HG02678 (cell line): ENCODE measurements at regions not wholly inside any gene's neighbourhood (a gene's known extent, or its start where the extent isn't known, plus 50 kb on each side); places are given as distances from the start of the nearest gene placed in this dataset.
"Not testable (repeated sequence)": the region's sequence is repeated elsewhere in the genome, so short reads cannot be mapped to it uniquely, and the experiment has no call there.

Experiments
- ATAC-seq: cut with Tn5 transposase; IDR thresholded peaks from one replicate; pipeline ENCODE4 v1.9.1; 2021; ENCODE audit warnings: mild to moderate bottlenecking, moderate library complexity; ENCODE audit not compliant: unreplicated experiment

GRCh38 chr5:81830596-81830995, 79.7 kb upstream of the SSBP2 start:
- ATAC-seq, result peak; percentile 52

- ATAC-seq, result no peak
Measured at GRCh38 chr5:81829242-81829641, 78.3 kb upstream of the SSBP2 start.

DNA sequence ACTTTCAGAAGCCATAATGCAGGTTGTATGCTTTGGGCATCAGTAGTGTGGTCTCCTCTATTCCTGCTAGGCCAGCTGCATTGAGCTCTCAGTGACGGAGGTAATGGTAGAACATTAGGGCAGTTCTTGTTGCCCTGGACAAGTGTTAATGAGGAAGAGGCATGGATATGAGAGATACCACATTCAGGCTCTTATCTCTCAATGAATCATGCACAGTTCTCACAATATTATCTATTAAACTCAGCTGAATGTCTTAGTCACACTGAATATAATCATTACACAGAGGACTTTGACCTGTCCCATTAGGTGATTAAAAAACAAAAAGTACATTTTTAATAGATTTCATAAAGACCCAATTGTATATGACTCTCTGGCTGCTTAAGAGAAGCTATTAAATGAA, 76.6 kb upstream of the SSBP2 start:
- ATAC-seq, result no peak

DNA sequence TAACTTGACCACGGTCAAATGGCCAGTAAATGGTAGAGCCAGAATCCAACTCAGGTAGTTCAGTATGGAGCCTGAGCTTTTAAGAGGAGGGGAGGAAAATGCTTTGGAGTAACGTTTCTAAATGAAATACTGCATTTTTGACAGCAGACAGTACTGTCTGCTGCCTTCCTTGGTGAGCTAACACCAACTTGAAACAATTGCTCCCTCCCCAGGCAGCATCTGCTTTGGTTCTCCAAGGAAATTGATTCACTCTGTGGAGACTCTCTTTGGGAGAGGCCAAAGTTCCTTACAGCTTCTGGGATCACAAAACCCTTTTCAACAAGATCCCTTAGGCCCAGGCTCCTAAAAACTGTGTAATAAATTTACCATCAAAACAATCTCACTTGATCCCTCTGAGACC, 75.2 kb upstream of the SSBP2 start:
- ATAC-seq, result no peak

DNA sequence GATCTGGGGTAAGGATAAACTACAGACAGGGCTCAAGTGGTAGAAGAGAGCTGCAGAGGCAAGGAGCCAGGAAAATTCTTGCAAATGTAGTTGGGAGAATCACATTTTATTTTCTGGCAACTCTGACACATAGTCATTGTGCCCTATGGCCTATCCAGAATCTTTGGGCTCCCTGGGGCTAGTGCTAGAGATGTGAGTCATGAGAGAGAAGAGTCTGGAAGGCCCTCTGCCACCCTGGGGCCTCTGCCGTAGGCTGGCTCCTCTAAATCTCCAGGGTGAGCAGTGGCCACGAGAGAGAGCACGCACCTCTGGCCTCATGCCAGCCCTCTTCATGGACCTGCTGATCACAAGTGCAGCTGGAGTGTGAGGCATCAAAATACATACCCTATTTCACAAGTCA, 74.3 kb upstream of the SSBP2 start:
- no peak for ATAC-seq

DNA sequence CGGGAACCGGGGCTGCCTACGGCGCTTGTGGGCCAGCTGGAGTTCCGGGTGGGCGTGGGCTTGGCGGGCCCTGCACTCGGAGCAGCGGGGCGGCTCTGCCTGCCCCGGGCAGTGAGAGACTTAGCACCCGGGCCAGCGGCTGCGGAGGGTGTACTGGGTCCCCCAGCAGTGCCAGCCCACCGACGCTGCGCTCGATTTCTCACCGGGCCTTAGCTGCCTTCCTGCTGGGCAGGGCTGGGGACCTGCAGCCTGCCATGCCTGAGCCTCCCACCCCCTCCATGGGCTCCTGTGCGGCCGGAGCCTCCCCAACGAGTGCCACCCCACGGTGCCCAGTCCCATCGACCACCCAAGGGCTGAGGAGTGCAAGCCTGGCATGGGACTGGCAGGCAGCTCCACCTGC, 72.8 kb upstream of the SSBP2 start:
- not testable (repeated sequence) for ATAC-seq

- ATAC-seq, result no peak
Measured at GRCh38 chr5:81820863-81821262, 70.0 kb upstream of the SSBP2 start.

- ATAC-seq, result no peak
Measured at GRCh38 chr5:81820318-81820636, 69.4 kb upstream of the SSBP2 start.

DNA sequence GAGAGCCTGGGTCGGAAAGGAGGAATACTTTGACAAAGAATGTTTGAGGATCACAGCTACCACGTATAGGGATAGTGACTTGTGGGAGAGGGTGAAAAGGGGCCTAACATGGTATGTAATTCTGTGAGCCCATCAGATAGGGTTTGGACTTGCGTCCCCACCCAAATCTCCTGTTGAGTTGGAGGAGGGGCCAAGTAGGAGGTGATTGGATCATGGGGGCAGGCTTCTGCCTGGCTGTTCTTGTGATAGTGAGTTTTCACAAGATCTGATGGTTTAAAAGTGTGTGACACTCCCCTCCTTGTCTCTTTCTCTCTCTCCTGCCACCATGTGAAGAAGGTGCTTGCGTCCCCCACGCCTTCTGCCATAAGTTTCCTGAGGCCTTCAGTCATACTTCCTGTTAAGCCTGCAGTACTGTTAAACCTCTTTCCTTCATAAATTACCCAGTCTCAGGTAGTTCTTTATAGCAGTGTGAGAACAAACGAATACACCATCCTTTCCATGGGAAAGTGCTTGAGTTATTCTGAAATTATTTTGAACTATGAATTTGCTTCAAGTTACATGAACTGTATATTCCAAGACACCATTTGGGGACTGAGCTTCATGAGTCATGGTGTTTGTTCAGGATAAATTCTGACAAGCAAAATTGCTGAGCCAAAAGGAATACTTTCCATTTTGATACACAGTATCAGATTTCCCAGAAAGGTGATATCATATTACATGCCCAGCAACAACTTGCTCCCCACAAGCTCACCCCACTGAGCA, 68.8 kb upstream of the SSBP2 start:
- no peak for ATAC-seq

- no peak for ATAC-seq
Measured at GRCh38 chr5:81817980-81818379, 67.1 kb upstream of the SSBP2 start.

DNA sequence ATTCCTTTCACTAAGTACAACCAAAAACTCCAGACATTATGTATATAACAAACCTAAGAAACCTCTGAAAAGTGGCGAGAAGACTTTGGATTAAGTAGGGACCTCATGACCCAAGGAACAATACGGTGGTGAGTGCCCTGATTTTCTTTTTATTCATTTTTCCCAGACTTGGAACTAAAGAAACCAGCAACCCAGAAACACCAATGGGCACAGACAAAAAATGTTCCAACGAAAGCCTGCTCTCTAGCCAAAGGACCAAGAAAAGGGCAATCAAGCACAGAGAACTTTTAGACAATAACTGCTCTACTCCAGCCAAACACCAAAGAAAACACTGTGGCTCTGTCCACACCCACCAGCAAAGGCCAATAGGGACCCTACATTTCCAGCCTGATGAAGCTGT, 66.2 kb upstream of the SSBP2 start:
- ATAC-seq, result no peak

DNA sequence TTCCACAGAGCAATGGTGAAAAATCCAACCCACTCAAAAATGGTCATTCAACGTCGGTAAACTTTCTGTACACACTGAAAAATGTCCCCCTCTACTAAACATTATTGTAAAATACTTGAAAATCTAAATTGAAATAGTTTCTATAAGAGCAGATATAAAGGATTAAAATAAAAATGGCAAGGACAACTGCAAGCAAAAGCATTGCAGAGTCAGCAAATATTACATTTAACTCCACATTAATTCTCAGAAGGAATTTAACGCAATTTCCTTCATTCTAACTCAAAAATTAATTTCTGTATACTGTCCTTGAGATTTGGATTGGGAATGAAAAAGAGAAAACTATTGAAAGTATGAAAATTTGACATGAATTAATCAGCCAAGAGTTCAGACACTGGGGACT, 64.4 kb upstream of the SSBP2 start:
- ATAC-seq, result no peak

DNA sequence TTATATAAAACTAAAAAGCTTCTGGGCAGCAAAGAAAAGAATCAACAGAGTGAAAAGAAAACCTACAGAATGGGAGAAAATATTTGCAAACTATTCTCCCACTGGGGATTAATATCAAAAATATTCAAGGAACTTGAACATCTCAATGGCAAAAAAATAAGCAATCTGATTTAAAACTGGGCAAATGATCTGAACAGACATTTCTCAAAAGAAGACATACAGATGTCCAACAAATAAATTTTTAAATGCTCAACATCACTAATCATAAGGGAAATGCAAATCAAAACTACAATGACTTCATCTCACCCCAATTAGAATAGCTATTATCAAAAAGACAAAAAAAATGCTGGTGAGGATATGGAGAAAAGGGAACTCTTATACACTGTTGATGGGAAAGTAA, 57.2 kb upstream of the SSBP2 start:
- no peak for ATAC-seq

- no peak for ATAC-seq
Measured at GRCh38 chr5:81805086-81805485, 54.2 kb upstream of the SSBP2 start.

GRCh38 chr5:81803812-81804211, 52.9 kb upstream of the SSBP2 start:
- no peak for ATAC-seq

- ATAC-seq, result no peak
Measured at GRCh38 chr5:81802625-81803024, 51.7 kb upstream of the SSBP2 start.

- no peak for ATAC-seq
Measured at GRCh38 chr5:81802020-81802419, 51.1 kb upstream of the SSBP2 start.

DNA sequence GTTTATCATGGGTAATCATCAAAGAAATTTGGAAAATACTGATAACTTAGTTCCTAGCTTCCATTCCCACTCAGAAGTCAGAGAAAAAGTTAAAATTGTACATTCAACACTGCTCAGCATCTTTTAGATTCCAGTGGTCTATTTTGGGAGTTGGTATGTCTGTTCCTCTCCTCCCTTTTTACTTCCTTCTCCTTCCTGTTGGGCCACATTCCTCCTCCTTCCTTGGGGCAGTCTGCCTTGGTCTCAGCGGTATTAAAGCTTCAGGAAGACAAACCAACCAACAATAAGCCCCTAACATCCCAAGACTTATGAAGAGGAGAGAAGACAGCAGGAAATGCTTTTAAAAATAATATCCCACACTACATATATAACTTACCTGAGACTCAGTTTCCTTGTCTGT, 49.9 kb upstream of the SSBP2 start:
- no peak for ATAC-seq
